Nucleus accumbens (tissue), 56 donors: ENCODE measurements at regions not wholly inside any gene's neighbourhood (a gene's known extent, or its start where the extent isn't known, plus 50 kb on each side); places are given as distances from the start of the nearest gene placed in this dataset.
A peak's percentile ranks its signal among the peaks of the same experiment; 100 is the strongest.
"Not testable (repeated sequence)": the region's sequence is repeated elsewhere in the genome, so short reads cannot be mapped to it uniquely, and the experiment has no call there.

ENCODE experiments used
- DNase-seq, 56 donors: peaks; one replicate each; lab custom pipeline; 2025; lab: John Stamatoyannopoulos, UW

- not testable (repeated sequence) for DNase-seq
These were observed 84.3 kb downstream of the MRPL57 start for GRCh38 chr13:21260561-21261290.

GRCh38 chr13:21261487-21262216, 85.2 kb downstream of the MRPL57 start:
- DNase-seq, result not testable (repeated sequence)

GRCh38 chr13:21263909-21264308, 87.5 kb downstream of the MRPL57 start:
- DNase-seq, result not testable (repeated sequence)

- not testable (repeated sequence) for DNase-seq
These were observed 92.0 kb downstream of the MRPL57 start for GRCh38 chr13:21268485-21268884.

- not testable (repeated sequence) for DNase-seq
These were observed 96.0 kb downstream of the MRPL57 start for GRCh38 chr13:21272439-21272838.

- DNase-seq, result not testable (repeated sequence)
These were observed 98.0 kb downstream of the MRPL57 start for GRCh38 chr13:21274457-21274856.

GRCh38 chr13:21282065-21282464, 105.6 kb downstream of the MRPL57 start:
- DNase-seq, result no peak

GRCh38 chr13:21287331-21287907, 111.0 kb downstream of the MRPL57 start:
- no peak for DNase-seq

GRCh38 chr13:21289475-21289874, 113.0 kb downstream of the MRPL57 start:
- DNase-seq, result no peak

GRCh38 chr13:21290442-21291002, 114.1 kb downstream of the MRPL57 start:
- not testable (repeated sequence) for DNase-seq

- no peak for DNase-seq
These were observed 115.4 kb downstream of the MRPL57 start for GRCh38 chr13:21291840-21292239.

GRCh38 chr13:21296991-21297390, 120.5 kb downstream of the MRPL57 start:
- peak in 43 of 56 donors; percentile 7 to 71 (median 42) for DNase-seq

GRCh38 chr13:21297447-21297846, 121.0 kb downstream of the MRPL57 start:
- peak in 2 of 56 donors; percentile 26 to 46 for DNase-seq

GRCh38 chr13:21297914-21298831, 121.7 kb downstream of the MRPL57 start:
- DNase-seq, result peak in 55 of 56 donors; percentile 21 to 89 (median 76)

GRCh38 chr13:21304256-21304655, 127.8 kb downstream of the MRPL57 start:
- no peak for DNase-seq

GRCh38 chr13:21306300-21307073, 130.0 kb downstream of the MRPL57 start:
- DNase-seq, result not testable (repeated sequence)

GRCh38 chr13:21307158-21307557, 130.7 kb downstream of the MRPL57 start:
- DNase-seq, result not testable (repeated sequence)

- no peak for DNase-seq
These were observed 132.4 kb downstream of the MRPL57 start for GRCh38 chr13:21308906-21309305.

GRCh38 chr13:21309542-21310172, 133.2 kb downstream of the MRPL57 start:
- no peak for DNase-seq
